PC-3 (cell line): ENCODE measurements at regions not wholly inside any gene's neighbourhood (a gene's known extent, or its start where the extent isn't known, plus 50 kb on each side); places are given as distances from the start of the nearest gene placed in this dataset.

ENCODE experiments used
- ATAC-seq: fragments of 200-7000 bp; cut with Tn5 transposase; 2 replicates; pipeline ENCODE4 v1.9.1; 2020; ENCODE audit warnings: mild to moderate bottlenecking, moderate library complexity
- BruUV-seq: library from RNA; stranded (reverse); fragments of 400-500 nt; replicated peaks from 2 replicates; lab custom pipeline; 2021; lab: Mats Ljungman, UMichigan
- CTCF ChIA-PET: fragments of 300-600 bp; sonication (Branson Sonifier 250); formaldehyde crosslinking; loops from one replicate; lab custom pipeline; 2022; ENCODE audit warnings: antibody characterized with exemption; lab: Charles Lee
- POLR2A ChIA-PET: fragments of 300-600 bp; sonication (Branson Sonifier 250); formaldehyde crosslinking; loops from one replicate; lab custom pipeline; 2022; ENCODE audit warnings: antibody characterized with exemption; ENCODE audit not compliant: unreplicated experiment; lab: Charles Lee
- DNase-seq: peaks from one replicate; pipeline ENCODE4 v3.0.0-alpha.2; 2015
- H2AFZ ChIP-seq: fragments of 300-600 bp; sonication (generic); 2 replicates; pipeline ENCODE4 v1.6.0; 2016; ENCODE audit warnings: antibody characterized with exemption, low read length
- H3F3A ChIP-seq: fragments of 300-600 bp; sonication (generic); one replicate; pipeline ENCODE4 v1.6.0; 2017; ENCODE audit warnings: antibody characterized with exemption, low read length, control low read depth, mild to moderate bottlenecking; ENCODE audit not compliant: unreplicated experiment
- H3K27ac ChIP-seq: fragments of 300-600 bp; sonication (generic); 2 replicates; pipeline ENCODE4 v1.5.1; 2016; ENCODE audit warnings: mild to moderate bottlenecking, low read length
- H3K27me3 ChIP-seq: fragments of 300-600 bp; sonication (generic); 2 replicates; pipeline ENCODE4 v1.6.1; 2016; ENCODE audit warnings: low read length, mixed read lengths
- H3K36me3 ChIP-seq: fragments of 300-600 bp; sonication (generic); 2 replicates; pipeline ENCODE4 v1.6.1; 2016; ENCODE audit warnings: low read depth, mixed run types, low read length, mixed read lengths
- H3K4me1 ChIP-seq: fragments of 300-600 bp; sonication (generic); 2 replicates; pipeline ENCODE4 v1.5.1; 2016; ENCODE audit warnings: low read length; ENCODE audit not compliant: insufficient read depth
- H3K4me2 ChIP-seq: fragments of 300-600 bp; sonication (generic); 2 replicates; pipeline ENCODE4 v1.6.0; 2016; ENCODE audit warnings: low read length
- H3K4me3 ChIP-seq: fragments of 300-600 bp; sonication (generic); 2 replicates; pipeline ENCODE4 v1.5.1; 2016; ENCODE audit warnings: mild to moderate bottlenecking, low read length, mixed read lengths
- H3K79me2 ChIP-seq: fragments of 300-600 bp; sonication (generic); 2 replicates; pipeline ENCODE4 v1.6.1; 2017; ENCODE audit warnings: low read length, mixed read lengths
- H3K9ac ChIP-seq: fragments of 300-600 bp; sonication (generic); 2 replicates; pipeline ENCODE4 v1.6.0; 2016; ENCODE audit warnings: mild to moderate bottlenecking, low read length
- H3K9me2 ChIP-seq: fragments of 300-600 bp; sonication (generic); replicated peaks from 2 replicates; pipeline ENCODE4 v1.6.1; 2016; ENCODE audit warnings: mixed run types, low read length, mixed read lengths
- H3K9me3 ChIP-seq: fragments of 300-600 bp; sonication (generic); 2 replicates; pipeline ENCODE4 v1.6.1; 2016; ENCODE audit warnings: low read length, mixed read lengths
- H4K20me1 ChIP-seq: fragments of 300-600 bp; sonication (generic); 2 replicates; pipeline ENCODE4 v1.6.1; 2016; ENCODE audit warnings: low read length, mixed read lengths
- CTCF ChIP-seq: fragments of 300-600 bp; sonication (generic); conservative IDR thresholded peaks from 2 replicates; pipeline ENCODE4 v1.5.1; 2017; ENCODE audit warnings: antibody characterized with exemption, low read depth, mild to moderate bottlenecking, low read length
- EZH2 ChIP-seq: fragments of 300-600 bp; sonication (generic); IDR thresholded peaks from one replicate; pipeline ENCODE4 v1.6.1; 2017; ENCODE audit warnings: antibody characterized with exemption, mild to moderate bottlenecking, low read length; ENCODE audit not compliant: unreplicated experiment
- EZH2phosphoT487 ChIP-seq: fragments of 300-600 bp; sonication (generic); IDR thresholded peaks from 2 replicates; pipeline ENCODE4 v1.6.1; 2018; ENCODE audit warnings: mild to moderate bottlenecking, antibody characterized with exemption, low read length, borderline replicate concordance
- intact Hi-C: fragments of 100-400 bp; cut with micrococcal nuclease; formaldehyde crosslinking; loops from 2 replicates; pipeline ENCODE4 v1.9.0; 2023

DNA sequence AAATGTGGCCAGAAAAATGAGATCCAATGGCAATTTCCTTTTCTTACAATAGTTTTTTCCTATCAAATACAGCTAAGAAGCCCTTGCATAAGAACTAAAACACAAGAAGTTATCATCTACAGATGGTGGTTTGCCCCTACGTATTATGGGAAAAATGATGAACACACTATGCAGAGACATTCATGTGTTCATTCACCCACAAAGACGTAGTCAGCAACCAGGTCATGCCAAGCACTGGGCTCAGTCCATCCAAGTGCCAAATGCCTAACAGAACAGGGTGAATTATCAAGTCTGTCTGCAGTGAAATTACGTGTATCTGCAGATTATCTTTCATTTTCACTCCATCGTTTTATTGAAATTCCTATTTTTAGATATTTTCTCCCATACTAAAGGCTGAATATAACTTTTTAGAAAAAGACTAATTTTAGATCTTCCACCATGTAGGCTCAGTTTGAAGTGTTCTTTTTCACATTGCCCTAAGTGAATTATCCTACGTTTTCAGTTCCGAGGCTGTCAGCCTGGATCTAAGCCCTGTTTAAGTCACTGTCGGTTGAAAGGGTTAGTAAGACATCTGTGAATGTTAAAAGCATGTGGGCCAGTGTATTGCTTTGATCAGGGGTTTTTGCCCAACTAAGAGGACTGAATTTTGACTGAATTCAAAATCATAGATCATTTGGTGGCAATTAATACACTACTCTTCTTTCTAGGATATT, 78.1 kb upstream of the DHX40 start:
- Histone ChIP-seq H3K79me2 (no peaks in the 10 kb centered on the region), H3K9ac (no peak overlapping the region), H3K4me1 (no peaks in the 10 kb centered on the region), H3F3A (no peaks in the 10 kb centered on the region), H3K27ac (no peak overlapping the region), H3K27me3 (peaks cover 16% of the 10 kb centered on the region; the same call in 1 of the 2 replicates), H3K4me2 (no peak overlapping the region), H3K36me3 (no peaks in the 10 kb centered on the region), H3K9me2 (no peaks in the 10 kb centered on the region), H3K4me3 (no peak overlapping the region), H3K9me3 (no peaks in the 10 kb centered on the region), H4K20me1 (no peaks in the 10 kb centered on the region), H2AFZ (no peak overlapping the region)
- CTCF ChIA-PET = no interaction called here
- POLR2A ChIA-PET = no interaction called here
- ATAC-seq = no peak
- DNase-seq = no peak
- BruUV-seq = no TSS peak
- TF ChIP-seq EZH2 (no peak), CTCF (no peak), EZH2phosphoT487 (no peak)
- intact Hi-C loops = no loop called here

- no peaks in the 10 kb centered on the region for H3K36me3 ChIP-seq
- no peaks in the 10 kb centered on the region for H3K79me2 ChIP-seq
- no peak overlapping the region for H2AFZ ChIP-seq
- no peaks in the 10 kb centered on the region for H3K9me3 ChIP-seq
- intact Hi-C loops = no loop called here
- POLR2A ChIA-PET = no interaction called here
- H3K9ac ChIP-seq = no peak overlapping the region
- H4K20me1 ChIP-seq = no peaks in the 10 kb centered on the region
- TF ChIP-seq EZH2 (no peak), CTCF (no peak)
- DNase-seq = no peak
- no TSS peak for BruUV-seq
- H3K27ac ChIP-seq = no peak overlapping the region
- H3K9me2 ChIP-seq = no peaks in the 10 kb centered on the region
- no peak overlapping the region for H3K4me2 ChIP-seq
- no peak for ATAC-seq
- CTCF ChIA-PET = no interaction called here
- H3K4me1 ChIP-seq = no peaks in the 10 kb centered on the region
- no peak overlapping the region for H3K4me3 ChIP-seq
- H3F3A ChIP-seq = no peaks in the 10 kb centered on the region
- peaks cover 16% of the 10 kb centered on the region; the same call in 1 of the 2 replicates for H3K27me3 ChIP-seq
These were observed 76.6 kb upstream of the DHX40 start for GRCh38 chr17:59488805-59489204.

DNA sequence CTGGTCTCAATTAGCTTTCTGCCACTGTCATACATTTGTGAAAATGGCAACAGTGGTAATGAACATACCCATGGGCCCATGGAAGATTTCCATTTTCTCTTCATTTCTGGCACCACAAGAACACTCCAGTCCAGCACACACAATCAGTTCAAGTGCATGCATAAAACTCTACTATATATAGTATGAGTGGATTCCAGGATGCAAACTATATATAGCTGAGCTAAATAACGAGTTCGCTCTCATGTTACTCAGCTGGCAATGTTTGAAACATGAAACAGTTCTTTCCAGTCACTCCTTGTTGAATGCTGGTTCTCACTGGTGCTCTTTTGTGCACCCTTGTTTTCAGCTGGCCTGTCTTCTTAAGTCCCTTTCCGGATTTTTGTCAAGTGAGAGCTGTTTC, 75.2 kb upstream of the DHX40 start:
- H3K79me2 ChIP-seq = no peaks in the 10 kb centered on the region
- H3K27ac ChIP-seq = no peak overlapping the region
- no peak overlapping the region for H3K4me3 ChIP-seq
- no peak for DNase-seq
- H4K20me1 ChIP-seq = no peaks in the 10 kb centered on the region
- H3K4me2 ChIP-seq = no peak overlapping the region
- no peaks in the 10 kb centered on the region for H3F3A ChIP-seq
- no TSS peak for BruUV-seq
- H3K9me2 ChIP-seq = no peaks in the 10 kb centered on the region
- H2AFZ ChIP-seq = no peak overlapping the region
- ChIA-PET POLR2A (no interaction called here), CTCF (interaction anchor here (0.6 kb wide), 1 partner anchor 28 kb away, joined by 3 read pairs; no protein-coding TSS in a partner anchor)
- TF ChIP-seq CTCF = no peak
- no peak for TF ChIP-seq EZH2
- TF ChIP-seq EZH2phosphoT487 = no peak
- no peak overlapping the region for H3K9ac ChIP-seq
- no peak for ATAC-seq
- intact Hi-C loops = no loop called here
- H3K36me3 ChIP-seq = no peaks in the 10 kb centered on the region
- no peaks in the 10 kb centered on the region for H3K9me3 ChIP-seq
- no peaks in the 10 kb centered on the region for H3K4me1 ChIP-seq
- H3K27me3 ChIP-seq = peaks cover 26% of the 10 kb centered on the region
